ENCODE measurements at regions not wholly inside any gene's neighbourhood (a gene's known extent, or its start where the extent isn't known, plus 50 kb on each side); places are given as distances from the start of the nearest gene placed in this dataset.

DNA sequence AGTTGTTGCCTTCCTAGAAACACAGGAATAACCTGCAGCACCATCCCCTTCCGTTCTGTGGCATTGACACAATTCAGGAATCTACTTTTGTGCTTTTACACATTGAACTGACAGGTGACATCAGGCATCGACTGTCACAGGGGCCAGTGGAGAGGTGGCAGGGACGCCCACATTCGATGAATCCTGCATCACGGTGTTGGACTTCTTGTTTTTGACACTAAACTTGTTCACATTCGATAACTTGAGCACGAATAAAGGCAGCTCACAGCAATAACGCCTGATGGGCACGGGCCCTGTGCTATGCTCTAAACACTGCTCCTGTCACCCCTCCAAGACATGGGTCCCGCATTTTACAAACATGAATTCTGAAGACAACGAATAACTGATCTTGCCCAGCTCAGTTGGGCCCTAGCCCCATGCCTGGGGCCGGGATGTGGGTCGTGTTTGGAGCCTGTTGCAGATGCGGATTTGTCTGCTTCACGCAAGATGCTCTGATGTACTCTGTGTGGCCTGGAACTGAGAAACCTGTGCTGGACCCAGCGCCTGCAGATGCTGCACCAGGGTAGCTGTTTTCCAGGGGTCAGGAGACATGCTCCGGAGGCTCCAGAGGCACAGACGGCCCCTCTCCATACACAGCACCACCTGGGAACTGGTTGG lies 75.7 kb downstream of the TTLL2 start:
- no peaks in the 10 kb centered on the region for H3K36me3 ChIP-seq
- DNase-seq = no peak
- no peak overlapping the region for H3K4me3 ChIP-seq
- H3K27ac ChIP-seq = no peak overlapping the region
- H3K9me3 ChIP-seq = no peaks in the 10 kb centered on the region
- peaks cover 0 to 19% (median 0%) of the 10 kb centered on the region in 4 donors for H3K27me3 ChIP-seq
- TF ChIP-seq POLR2A (IDR thresholded peaks at IDR 0.05) (no peak), CTCF (IDR thresholded peaks at IDR 0.05) (no peak)
- H3K4me1 ChIP-seq = no peaks in the 10 kb centered on the region
- intact Hi-C loops (cut with DNase I) = no loop called here
- WGBS, 2 donors = 76 to 89% methylated on average over 9 to 14 of the region's 18 CpGs

GRCh38 chr6:167401525-167402194 lies 76.8 kb downstream of the TTLL2 start:
- Histone ChIP-seq H3K4me1 (no peaks in the 10 kb centered on the region), H3K27ac (no peak overlapping the region), H3K36me3 (no peaks in the 10 kb centered on the region), H3K4me3 (no peak overlapping the region), H3K27me3 (peaks cover 0 to 19% (median 0%) of the 10 kb centered on the region in 4 donors), H3K9me3 (no peaks in the 10 kb centered on the region)
- WGBS, 2 donors = 60 to 71% methylated on average over 6 to 8 of the region's 20 CpGs
- intact Hi-C loops (cut with DNase I) = no loop called here
- no peak for TF ChIP-seq CTCF (IDR thresholded peaks at IDR 0.05)
- TF ChIP-seq POLR2A (IDR thresholded peaks at IDR 0.05) = no peak
- DNase-seq = no peak

DNA sequence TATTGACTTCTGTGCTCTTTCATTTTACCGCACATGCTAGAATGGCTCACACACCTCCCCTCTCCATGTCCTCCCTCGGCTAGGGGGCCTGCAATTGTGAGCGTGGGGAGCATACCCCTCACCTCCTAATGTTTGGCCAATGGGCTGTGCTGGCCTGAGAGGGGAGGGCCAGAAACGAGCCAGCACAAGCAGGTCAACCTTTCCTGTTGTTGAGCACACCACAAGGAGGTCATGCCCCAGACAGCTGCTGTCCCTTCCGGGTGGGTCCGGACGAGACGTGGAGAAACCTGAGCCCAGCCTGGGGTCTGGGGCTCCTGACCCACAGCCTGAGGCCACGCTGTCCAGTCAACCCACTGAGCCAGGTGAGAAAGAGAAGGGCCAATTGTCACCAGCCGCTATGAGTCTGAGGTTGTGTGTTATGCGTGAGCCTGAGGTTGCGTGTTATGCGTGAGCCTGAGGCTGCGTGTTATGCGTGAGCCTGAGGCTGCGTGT lies 77.4 kb downstream of the TTLL2 start:
- 56 to 74% methylated on average over 4 to 11 of the region's 16 CpGs for WGBS, 2 donors
- H3K9me3 ChIP-seq = no peaks in the 10 kb centered on the region
- H3K36me3 ChIP-seq = no peaks in the 10 kb centered on the region
- H3K27me3 ChIP-seq = peaks cover 0 to 19% (median 0%) of the 10 kb centered on the region in 4 donors
- no peaks in the 10 kb centered on the region for H3K4me1 ChIP-seq
- no peak for DNase-seq
- intact Hi-C loops (cut with DNase I) = no loop called here
- no peak overlapping the region for H3K27ac ChIP-seq
- no peak overlapping the region for H3K4me3 ChIP-seq
- TF ChIP-seq CTCF (IDR thresholded peaks at IDR 0.05) (no peak), POLR2A (IDR thresholded peaks at IDR 0.05) (no peak)

GRCh38 chr6:167403427-167403826 lies 78.5 kb downstream of the TTLL2 start:
- Histone ChIP-seq H3K4me1 (no peaks in the 10 kb centered on the region), H3K36me3 (no peaks in the 10 kb centered on the region), H3K27me3 (peaks cover 0 to 22% (median 0%) of the 10 kb centered on the region in 4 donors), H3K4me3 (no peak overlapping the region), H3K9me3 (no peaks in the 10 kb centered on the region), H3K27ac (no peak overlapping the region)
- 68 to 87% methylated on average over 4 of the region's 4 CpGs for WGBS, 2 donors
- no peak for TF ChIP-seq CTCF (IDR thresholded peaks at IDR 0.05)
- TF ChIP-seq POLR2A (IDR thresholded peaks at IDR 0.05) = no peak
- intact Hi-C loops (cut with DNase I) = no loop called here
- DNase-seq = no peak

DNA sequence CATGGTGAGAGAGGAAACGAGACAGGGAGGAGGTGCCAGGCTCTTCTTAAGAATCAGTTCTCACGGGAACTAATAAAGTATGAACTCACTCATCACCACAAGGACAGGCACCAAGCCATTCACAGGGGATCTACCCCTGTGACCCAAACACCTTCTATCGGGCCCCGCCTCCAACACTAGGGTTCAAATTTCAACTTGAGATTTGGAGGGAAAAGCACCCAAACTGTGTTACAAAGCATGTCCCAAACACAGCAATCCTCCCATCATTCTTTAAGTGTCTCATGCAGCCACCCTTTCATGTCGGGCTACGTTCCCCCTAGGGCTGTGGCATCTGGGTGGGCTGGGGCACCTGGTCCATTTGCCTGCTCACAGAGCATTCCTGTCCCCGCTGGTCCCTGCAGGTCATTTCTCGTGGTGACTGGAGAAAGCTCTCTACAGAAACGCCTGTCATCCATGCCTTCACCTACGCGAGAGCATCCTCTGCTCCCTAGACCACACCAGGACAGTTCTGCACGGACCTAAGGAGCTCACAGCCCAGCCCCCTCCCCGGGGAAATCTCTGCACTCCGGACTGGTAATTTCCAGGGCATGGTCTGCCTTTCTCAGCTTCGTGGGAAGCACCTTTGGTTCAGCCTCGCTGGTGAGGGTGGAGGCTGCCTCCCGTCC lies 79.6 kb downstream of the TTLL2 start:
- Histone ChIP-seq H3K36me3 (no peaks in the 10 kb centered on the region), H3K27ac (no peak overlapping the region), H3K4me1 (no peaks in the 10 kb centered on the region), H3K4me3 (no peak overlapping the region), H3K9me3 (no peaks in the 10 kb centered on the region), H3K27me3 (peaks cover 0 to 22% (median 0%) of the 10 kb centered on the region in 4 donors)
- WGBS, 2 donors = 70 to 81% methylated on average over 14 of the region's 17 CpGs
- no peak for DNase-seq
- TF ChIP-seq CTCF (IDR thresholded peaks at IDR 0.05) (no peak), POLR2A (IDR thresholded peaks at IDR 0.05) (no peak)
- intact Hi-C loops (cut with DNase I) = no loop called here
